HG03521 (cell line): ENCODE measurements at regions not wholly inside any gene's neighbourhood (a gene's known extent, or its start where the extent isn't known, plus 50 kb on each side); places are given as distances from the start of the nearest gene placed in this dataset.

Experiments used
- ATAC-seq: cut with Tn5 transposase; IDR thresholded peaks from one replicate; pipeline ENCODE4 v1.9.1; 2021; ENCODE audit warnings: mild to moderate bottlenecking, moderate library complexity; ENCODE audit not compliant: unreplicated experiment

DNA sequence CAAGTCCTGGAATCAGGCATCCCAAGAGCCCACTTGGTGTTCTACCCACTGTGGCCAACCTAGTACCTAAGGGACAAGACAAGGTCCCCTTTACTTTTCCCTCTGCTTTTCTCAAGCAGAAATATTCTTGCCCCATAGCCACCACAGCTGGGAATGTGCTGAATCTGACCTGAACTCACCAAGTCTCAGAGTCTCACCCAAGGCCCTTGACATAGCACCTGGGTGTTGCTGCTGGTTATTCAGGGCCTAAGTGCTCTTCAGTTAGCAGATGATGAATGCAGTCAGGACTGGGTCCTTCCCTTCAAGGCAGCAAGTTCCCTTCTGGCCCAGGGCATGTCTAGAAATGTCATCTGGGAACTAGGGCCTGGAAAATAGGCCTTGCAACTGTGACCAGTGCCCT lies 201.8 kb upstream of the SERP2 start:
- no peak for ATAC-seq

GRCh38 chr13:44172281-44172810 lies 201.3 kb upstream of the SERP2 start:
- no peak for ATAC-seq

DNA sequence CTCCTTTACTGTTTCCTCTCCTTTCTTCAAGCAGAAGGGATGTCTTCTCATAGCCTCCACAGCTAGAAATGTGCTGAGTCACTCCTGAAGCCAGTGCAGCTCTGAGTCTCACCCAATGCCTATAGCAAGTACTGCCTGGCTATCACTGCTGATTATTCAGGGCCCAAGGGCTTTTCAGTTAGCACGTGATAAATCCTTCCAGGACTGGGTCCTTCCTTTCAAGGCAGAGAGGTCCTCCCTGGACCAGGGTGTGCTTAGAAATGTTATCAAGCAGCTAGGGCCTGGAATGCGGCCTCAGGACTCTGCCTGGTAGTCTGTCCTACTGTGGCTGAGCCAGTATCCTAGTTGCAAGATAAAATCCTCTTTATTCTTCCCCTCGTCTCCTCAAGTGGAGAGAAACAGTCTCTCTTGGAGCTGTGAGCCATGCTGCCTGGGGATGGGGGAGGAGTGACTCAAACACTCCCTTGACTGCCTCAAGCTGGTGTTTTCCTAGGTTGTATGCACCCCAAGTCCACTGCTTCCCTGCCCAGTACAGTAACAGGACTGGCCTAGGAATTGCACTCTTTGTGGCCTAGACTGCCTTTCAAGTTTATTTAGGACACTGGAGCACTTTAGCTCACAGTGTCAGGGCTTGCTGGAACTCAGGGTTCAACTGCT lies 198.7 kb upstream of the SERP2 start:
- ATAC-seq = no peak

GRCh38 chr13:44176173-44176572 lies 197.5 kb upstream of the SERP2 start:
- ATAC-seq = no peak

GRCh38 chr13:44180876-44181536 lies 192.6 kb upstream of the SERP2 start:
- ATAC-seq = no peak

DNA sequence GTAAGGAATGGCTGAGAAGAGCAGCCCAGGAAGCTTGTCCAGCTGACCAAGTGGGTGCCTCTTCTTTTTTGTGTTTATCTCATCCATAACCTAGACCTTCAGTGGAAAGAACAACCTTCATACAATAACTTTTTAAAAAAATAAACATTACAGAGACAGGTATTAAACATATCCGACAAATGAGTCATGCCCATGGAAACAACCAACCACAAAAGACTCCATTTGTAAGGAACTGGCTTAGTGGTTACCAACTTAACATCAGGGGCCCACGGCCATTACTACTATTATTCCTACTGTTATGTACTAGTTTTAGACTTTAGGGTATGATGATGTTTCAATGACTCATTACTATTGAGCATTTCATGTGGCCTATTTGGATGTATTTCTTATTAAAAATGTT lies 191.7 kb upstream of the SERP2 start:
- ATAC-seq = no peak

- no peak for ATAC-seq
Observed at GRCh38 chr13:44184740-44185139, 188.9 kb upstream of the SERP2 start.

DNA sequence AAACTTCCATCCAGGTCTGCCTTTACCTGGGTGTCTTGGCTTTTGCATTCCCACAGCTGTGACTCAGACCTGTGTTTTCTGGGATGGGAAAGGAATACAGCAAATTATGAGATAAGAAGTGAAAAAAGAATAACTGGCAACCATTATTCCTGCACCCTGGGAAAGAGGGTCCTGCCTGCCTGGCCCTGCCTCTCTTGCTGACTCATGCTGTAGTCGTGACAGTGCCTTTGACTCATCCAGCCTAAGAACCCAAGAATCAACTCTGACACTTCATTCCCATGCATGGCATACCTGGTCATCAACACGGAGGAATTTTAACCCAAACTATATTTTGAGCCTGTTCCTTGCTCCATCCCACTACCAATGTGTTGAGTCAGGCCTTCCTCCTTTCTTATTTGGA lies 185.4 kb upstream of the SERP2 start:
- no peak for ATAC-seq

GRCh38 chr13:44189085-44189484 lies 184.5 kb upstream of the SERP2 start:
- ATAC-seq = no peak

DNA sequence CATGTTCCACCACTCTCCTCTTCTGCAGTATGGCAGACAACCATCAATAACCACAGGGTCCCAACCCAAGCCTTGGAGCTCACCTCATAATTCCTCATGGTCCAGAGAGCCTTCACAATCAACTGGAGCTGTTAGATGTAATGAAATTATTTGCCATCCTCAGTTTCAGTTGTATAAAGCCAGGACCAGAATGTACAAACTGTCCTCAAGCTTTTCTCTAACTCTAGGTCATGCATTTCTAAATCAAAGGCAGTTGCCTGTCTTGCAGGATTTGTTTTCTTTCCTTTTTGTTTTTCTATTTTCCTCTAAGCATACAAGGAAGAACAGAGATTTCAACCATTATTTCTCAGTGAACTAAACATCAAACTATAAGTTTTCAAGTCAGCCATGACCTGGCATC lies 182.5 kb upstream of the SERP2 start:
- ATAC-seq = no peak

DNA sequence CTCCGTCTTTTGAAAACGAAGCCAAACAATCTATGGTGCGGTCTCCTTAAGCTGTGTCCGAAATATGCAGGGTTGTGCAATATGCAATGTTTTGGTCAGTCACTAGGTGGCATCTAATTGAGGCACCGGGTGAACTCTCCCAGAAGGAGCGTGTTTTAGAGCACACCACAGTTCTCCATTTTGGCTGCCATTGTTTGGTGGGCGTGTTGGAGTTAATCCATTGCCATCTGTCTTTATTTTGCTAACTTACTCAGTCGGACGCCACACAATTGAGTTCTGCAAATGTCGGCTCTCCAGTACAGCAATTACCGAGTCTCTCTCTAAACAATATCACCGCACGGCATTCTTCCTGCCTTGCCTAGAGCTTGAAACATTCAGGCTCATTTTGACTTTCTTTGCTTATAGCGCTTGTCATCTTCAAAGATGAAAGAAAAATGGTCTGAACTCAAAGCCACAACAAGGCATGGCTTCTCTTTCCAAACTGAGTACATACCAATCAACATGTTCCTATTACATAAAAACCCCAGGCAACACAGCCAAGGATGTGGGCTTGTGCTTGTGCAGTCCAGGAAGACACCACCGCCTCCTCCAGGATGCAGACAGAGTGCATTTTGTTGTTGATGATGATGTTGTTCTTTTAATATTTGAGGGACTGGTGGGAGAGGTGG lies 182.0 kb upstream of the SERP2 start:
- no peak for ATAC-seq

GRCh38 chr13:44193731-44194130 lies 179.9 kb upstream of the SERP2 start:
- no peak for ATAC-seq

DNA sequence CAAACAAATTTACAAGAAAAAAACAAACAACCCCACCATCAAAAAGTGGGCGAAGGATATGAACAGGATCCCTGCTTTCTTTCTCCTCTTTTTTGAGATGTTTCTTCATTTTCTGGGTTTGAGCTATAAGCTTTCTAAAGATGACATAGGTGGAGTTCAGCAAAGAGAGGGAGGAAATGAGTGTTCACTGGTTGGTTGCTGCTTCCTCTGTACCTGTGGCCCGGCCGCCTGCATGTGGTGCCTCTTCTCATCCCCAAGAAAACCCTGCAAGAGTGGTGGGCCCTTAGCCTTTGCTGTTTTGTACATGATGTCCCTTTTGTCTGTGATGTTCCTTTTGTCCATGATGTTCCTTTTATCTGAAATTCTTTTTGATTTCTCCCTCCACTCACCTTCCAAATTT lies 178.4 kb upstream of the SERP2 start:
- ATAC-seq = no peak

- ATAC-seq = no peak
Observed at GRCh38 chr13:44196196-44196751, 177.3 kb upstream of the SERP2 start.

- no peak for ATAC-seq
Observed at GRCh38 chr13:44197791-44198770, 175.5 kb upstream of the SERP2 start.

DNA sequence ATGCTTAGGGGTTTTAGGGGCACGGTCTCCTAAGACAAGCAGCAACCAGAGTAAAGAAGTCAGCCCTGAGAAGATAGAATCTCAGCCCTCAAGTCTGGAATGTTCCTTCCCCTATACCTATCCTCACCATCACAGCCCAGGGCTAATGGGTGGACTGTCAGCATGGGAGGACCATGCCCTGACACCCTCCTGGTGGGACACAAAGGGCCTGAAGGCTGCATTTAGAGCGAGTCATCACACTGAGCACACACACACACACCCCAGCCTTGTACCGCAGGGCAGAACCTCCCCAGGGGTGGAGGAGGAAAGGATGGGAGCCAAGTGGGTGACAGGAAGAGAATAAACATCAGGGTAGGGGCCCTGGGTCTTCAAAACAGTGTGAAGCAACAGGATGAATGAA lies 174.8 kb upstream of the SERP2 start:
- no peak for ATAC-seq

GRCh38 chr13:44199627-44200207 lies 173.9 kb upstream of the SERP2 start:
- ATAC-seq = no peak

DNA sequence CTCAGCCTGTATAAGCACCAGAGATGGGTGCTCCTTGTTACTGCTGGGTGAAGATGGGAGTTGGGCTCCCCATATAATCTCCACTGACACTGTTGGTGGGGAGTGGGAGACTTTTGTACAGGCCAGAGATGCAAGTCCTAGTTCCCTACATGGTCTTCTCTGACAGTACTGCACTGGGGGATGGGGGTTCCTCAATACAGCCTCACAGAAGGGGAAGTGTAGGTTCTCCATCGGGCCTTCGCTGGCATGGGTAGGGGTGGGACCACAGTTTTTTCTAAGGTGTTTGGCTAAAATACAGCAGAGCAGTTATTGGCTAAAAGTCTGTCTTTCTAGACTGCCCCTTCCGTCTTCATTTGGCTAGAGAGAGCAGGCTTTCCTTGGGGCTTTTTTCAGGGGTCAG lies 167.2 kb upstream of the SERP2 start:
- ATAC-seq = no peak

DNA sequence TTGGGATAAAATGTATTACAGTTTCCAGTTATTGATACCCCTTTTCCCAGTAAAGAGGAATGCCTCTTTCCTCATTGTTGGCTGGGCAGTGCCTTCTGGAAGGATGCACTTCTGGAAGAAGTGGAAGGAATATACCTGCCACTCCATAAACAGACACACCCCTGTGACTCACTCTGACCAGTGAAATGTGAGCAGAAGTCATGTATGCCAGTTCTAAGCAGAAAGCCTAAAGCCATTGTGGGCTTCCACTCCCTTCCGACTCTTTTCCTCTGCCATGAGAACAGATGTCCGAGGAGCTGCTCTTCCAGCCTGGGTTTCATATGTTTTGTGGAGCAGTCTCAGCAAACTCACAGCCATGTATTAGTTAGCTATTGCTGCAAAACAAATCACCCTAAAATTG lies 166.1 kb upstream of the SERP2 start:
- ATAC-seq = no peak

DNA sequence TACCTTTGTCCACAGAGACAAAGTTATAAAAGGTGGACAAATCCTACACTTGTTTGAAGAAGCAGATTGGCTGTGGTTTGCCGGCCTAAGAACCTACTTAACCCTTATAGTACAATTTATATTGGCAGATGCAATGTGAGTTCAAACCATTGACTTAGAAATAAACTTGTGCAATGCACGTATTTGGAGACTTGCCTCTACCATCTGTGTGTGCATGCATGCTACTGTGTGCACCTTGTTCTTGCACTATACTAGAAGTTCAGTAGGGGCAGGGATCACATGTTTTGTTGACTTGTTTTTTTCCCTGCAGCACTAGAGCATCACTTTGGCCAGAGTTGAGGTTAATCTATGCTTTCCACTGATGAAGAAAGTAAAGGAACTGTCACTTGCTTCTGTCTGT lies 163.1 kb upstream of the SERP2 start:
- ATAC-seq = no peak
